ENCODE measurements at regions not wholly inside any gene's neighbourhood (a gene's known extent, or its start where the extent isn't known, plus 50 kb on each side); places are given as distances from the start of the nearest gene placed in this dataset.

- DNase-seq (ENCODE audit: low read depth in 2 of 3, low spot score in 2 of 3) = no peak
These were observed 95.7 kb downstream of the VAPA start for GRCh38 chr18:10009321-10010144.

- no peak for DNase-seq (ENCODE audit: low read depth in 2 of 3, low spot score in 2 of 3)
These were observed 96.8 kb downstream of the VAPA start for GRCh38 chr18:10010611-10011015.

GRCh38 chr18:10011061-10011460, 97.2 kb downstream of the VAPA start:
- DNase-seq (ENCODE audit: low read depth in 2 of 3, low spot score in 2 of 3) = no peak

GRCh38 chr18:10011751-10012150, 97.9 kb downstream of the VAPA start:
- DNase-seq (ENCODE audit: low read depth in 2 of 3, low spot score in 2 of 3) = no peak

DNA sequence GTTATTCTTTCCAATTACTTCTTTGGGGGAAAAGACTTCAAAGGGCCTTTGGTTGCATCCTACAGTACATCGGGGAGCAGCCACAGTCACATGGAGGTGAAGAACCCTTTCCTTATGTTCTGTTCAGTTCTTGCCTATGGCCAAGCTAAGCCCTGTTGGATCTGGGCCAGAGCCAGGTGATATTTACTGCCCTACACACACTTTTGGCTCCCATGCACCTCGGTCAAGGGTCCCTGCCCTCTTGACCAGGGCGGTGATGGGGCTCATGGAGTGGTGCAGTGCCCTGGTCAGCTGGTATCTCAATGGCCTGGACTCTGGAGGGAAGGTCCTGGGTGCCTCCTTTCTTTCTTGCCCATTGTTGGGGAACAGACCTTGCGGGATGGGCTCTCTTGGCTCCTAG, 98.7 kb downstream of the VAPA start:
- no peak for DNase-seq (ENCODE audit: low read depth in 2 of 3, low spot score in 2 of 3)

- no peak for DNase-seq (ENCODE audit: low read depth in 2 of 3, low spot score in 2 of 3)
These were observed 100.1 kb downstream of the VAPA start for GRCh38 chr18:10013621-10014543.

DNA sequence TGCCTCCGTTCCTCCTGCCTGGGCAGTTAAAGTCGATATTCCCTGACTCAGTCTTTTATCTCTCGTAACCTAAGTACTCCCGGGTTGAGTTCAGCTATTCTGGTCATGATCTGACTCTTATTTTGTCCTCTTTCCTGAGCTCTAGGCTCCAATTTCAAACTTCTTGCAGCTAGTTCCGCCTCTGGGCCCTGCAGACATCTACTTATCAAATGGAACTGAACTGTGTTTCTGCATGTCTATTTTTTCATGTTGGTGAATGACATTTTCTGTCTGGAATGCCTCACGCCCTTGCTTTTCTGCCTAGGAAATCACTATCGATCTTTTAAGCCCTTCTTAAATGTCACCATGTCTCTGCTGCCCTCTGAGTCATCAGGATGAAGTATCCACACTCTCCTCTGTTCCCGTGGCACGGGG, 101.5 kb downstream of the VAPA start:
- DNase-seq (ENCODE audit: low read depth in 2 of 3, low spot score in 2 of 3) = no peak

DNA sequence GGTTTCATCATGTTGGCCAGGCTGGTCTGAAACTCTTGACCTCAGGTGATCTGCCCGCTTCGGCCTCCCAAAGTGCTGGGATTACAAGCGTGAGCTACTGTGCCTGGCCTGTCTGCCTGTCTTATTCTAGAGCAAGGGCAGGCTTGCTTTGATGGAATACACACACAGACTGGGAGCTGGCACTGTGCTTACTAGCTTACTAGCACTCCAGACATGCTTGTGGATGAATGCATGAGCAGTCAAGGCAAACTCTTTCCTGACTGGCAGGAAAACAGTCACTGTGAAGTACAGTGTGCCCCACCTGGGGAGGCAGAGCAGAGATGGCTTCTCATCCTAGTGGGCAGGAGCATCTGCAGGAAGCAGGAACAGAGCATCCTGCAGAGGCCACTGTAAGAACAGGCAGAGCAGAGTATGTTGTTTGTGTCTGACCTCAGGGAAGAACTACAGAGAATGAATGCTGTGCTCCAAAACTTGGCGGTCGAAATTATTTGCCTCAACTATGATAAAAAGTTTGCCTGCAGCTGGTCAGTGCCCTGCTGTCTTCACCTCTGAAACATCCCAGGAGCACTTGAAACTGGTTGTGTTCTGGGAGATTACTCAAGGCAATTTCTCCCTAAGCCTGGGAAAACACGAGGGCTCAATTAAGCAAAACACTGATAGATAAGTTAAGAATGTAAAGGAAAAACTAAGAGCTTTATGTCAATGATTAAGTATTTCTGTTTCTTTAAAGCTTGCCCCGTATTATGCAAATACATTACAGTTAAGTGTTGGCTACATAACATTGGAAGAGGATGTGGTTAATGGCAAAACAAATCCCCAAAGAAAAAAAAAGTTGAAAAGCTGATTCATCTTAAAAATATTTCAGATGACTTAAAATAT, 102.4 kb downstream of the VAPA start:
- DNase-seq (ENCODE audit: low read depth in 2 of 3, low spot score in 2 of 3) = peak in 1 of 3 donors; percentile 37

DNA sequence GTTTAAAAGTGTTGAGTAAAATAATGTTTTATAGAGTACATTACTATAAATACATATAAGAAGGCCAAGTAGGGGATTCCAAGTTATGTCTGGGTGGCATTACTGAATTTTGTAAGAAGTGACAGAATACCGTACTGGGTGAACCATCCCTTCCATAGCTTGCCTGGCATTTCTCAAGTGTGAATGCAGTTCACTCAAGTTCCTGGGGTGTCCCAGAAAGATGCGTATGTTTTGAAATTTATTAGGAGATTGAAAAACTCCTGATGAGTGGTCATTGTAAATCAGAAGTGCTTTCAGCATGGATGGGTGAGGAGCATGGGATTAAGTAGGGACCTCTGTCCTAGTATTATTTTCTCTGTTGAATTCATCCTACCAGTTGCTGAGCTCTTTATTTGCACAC, 103.2 kb downstream of the VAPA start:
- DNase-seq (ENCODE audit: low read depth in 2 of 3, low spot score in 2 of 3) = no peak

- DNase-seq (ENCODE audit: low read depth in 2 of 3, low spot score in 2 of 3) = no peak
These were observed 104.5 kb downstream of the VAPA start for GRCh38 chr18:10018289-10018688.

GRCh38 chr18:10020171-10020570, 106.4 kb downstream of the VAPA start:
- peak in 1 of 3 donors; percentile 22 for DNase-seq (ENCODE audit: low read depth in 2 of 3, low spot score in 2 of 3)

GRCh38 chr18:10022365-10022764, 108.5 kb downstream of the VAPA start:
- no peak for DNase-seq (ENCODE audit: low read depth in 2 of 3, low spot score in 2 of 3)

DNA sequence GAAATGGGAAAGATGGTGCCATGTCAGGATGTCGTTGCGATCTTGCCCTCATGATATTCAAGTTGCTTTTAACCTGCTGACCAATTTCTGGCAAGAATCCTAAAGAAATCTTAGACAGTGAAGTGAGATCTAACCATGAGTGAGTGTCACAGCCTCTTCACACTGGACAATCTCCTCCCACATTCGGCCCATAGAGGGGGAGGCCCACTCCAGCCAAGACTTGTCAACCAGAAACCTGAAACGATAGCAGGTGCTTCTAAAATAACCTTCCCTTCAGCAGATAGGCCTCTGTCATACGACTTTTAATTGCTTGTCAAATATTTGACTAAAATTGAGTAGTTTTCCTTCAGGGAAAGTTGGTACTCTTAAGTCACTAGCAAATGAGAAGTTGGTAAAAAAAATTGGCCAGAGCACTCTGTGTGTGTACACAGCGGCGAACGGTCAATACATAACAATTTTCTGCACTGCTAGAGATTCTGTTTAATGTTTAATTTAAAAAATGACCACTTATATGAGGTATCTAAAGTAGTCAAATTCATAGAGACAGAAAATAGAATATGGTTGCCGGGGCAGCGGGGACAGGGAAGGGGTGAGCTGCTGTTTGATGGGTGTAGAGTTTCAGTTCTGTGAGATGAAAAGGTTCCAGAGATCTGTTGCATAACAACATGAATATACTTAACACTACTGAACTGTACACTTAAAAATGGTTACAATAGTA, 110.2 kb downstream of the VAPA start:
- DNase-seq (ENCODE audit: low read depth in 2 of 3, low spot score in 2 of 3) = no peak

GRCh38 chr18:10025711-10026670, 112.2 kb downstream of the VAPA start:
- DNase-seq (ENCODE audit: low read depth in 2 of 3, low spot score in 2 of 3) = no peak

GRCh38 chr18:10027031-10027430, 113.2 kb downstream of the VAPA start:
- DNase-seq (ENCODE audit: low read depth in 2 of 3, low spot score in 2 of 3) = no peak

DNA sequence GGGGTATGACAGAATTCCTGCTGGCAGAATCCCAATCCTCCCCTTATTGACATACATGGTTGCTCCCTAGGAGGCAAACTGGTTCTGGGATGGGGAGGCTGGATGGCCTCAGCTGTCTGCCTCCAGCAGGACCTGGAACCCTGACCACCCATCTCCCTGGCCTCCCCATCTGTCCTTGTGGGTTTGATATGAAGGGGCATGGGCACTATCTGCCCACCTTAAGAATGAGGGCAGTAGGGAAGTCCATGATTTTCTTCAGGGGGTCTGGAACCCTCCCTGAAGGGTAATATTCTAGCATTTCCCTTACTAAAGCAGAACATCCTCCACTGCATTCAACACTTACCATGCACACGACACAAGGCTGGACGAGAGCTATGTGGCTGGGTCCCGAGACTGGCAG, 113.6 kb downstream of the VAPA start:
- DNase-seq (ENCODE audit: low read depth in 2 of 3, low spot score in 2 of 3) = no peak

DNA sequence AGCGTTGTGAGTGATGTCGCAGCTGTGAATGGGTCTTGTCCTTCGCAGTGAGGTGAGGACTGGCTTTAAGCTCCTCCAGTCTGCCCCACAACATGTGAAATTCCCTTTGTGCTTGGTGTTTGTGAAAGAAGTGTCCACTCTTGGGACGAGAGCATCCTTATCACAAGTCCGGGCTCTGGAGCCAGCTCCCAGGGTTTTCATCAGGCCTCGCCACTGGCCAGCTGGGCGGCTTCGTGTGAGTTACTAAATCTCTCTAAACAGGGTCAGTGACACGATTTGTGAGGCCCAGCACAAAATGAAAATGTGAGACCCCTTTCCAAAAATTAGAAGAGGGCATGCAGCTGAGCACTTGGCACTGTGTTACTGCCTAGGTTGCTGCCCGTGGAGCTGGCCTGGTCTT, 115.9 kb downstream of the VAPA start:
- DNase-seq (ENCODE audit: low read depth in 2 of 3, low spot score in 2 of 3) = no peak

- no peak for DNase-seq (ENCODE audit: low read depth in 2 of 3, low spot score in 2 of 3)
These were observed 117.2 kb downstream of the VAPA start for GRCh38 chr18:10030816-10031541.
